ENCODE measurements at regions not wholly inside any gene's neighbourhood (a gene's known extent, or its start where the extent isn't known, plus 50 kb on each side); places are given as distances from the start of the nearest gene placed in this dataset.

DNA sequence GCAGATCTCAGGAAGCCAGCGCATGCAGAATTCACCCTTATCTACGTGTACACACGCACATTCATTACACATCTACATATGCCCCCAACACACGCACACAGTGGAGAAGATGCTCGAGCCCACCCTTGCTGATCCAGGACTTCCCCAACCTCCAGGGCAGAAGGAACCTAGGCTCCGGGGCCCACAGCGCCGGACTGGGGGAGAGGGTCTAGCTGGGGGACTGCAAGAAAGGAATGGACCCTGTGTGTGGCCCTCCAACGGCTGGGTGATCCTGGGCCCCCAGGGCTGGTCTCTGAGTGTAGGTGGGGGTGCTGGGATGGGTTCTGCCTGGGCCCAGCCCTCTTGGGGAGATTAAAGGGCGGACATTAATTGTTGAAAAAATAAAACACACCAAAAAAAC lies 128.1 kb upstream of the C14orf180 start:
- Mint-ChIP-seq H3K27ac (no peak overlapping the region), H3K9me3 (no peaks in the 10 kb centered on the region), H3K4me1 (no peaks in the 10 kb centered on the region), H3K36me3 (ENCODE audit: low read depth) (no peaks in the 10 kb centered on the region), H3K4me3 (no peak overlapping the region), H3K27me3 (peaks cover 53% of the 10 kb centered on the region)
- ChIA-PET POLR2A (no interaction called here), CTCF (no interaction called here)
- DNase-seq, result no peak

DNA sequence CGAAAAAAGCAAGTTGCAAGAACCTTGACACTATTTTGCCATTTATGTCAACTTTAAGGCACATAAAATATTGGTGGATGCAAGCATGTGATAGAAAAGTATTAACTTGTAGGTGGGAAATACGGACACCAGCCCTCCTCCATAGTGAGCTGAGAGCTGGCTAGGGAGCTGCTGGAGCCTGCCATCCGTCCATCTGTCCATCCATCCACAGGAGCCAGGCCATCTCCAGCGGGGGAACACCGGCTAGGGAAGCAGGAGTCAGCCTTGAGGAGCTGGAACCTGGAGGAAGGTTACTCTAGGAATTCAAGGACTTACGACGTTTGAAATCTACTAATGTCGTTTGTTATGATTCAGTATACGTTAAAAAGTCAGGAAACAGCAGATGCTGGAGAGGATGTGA lies 120.7 kb upstream of the C14orf180 start:
- H3K9me3 Mint-ChIP-seq, result no peaks in the 10 kb centered on the region
- peaks cover 61% of the 10 kb centered on the region for H3K27me3 Mint-ChIP-seq
- H3K4me1 Mint-ChIP-seq, result peaks cover 2% of the 10 kb centered on the region
- POLR2A ChIA-PET, result no interaction called here
- CTCF ChIA-PET, result no interaction called here
- no peak overlapping the region for H3K4me3 Mint-ChIP-seq
- no peak overlapping the region for H3K27ac Mint-ChIP-seq
- DNase-seq, result no peak
- no peaks in the 10 kb centered on the region for H3K36me3 Mint-ChIP-seq (ENCODE audit: low read depth)

DNA sequence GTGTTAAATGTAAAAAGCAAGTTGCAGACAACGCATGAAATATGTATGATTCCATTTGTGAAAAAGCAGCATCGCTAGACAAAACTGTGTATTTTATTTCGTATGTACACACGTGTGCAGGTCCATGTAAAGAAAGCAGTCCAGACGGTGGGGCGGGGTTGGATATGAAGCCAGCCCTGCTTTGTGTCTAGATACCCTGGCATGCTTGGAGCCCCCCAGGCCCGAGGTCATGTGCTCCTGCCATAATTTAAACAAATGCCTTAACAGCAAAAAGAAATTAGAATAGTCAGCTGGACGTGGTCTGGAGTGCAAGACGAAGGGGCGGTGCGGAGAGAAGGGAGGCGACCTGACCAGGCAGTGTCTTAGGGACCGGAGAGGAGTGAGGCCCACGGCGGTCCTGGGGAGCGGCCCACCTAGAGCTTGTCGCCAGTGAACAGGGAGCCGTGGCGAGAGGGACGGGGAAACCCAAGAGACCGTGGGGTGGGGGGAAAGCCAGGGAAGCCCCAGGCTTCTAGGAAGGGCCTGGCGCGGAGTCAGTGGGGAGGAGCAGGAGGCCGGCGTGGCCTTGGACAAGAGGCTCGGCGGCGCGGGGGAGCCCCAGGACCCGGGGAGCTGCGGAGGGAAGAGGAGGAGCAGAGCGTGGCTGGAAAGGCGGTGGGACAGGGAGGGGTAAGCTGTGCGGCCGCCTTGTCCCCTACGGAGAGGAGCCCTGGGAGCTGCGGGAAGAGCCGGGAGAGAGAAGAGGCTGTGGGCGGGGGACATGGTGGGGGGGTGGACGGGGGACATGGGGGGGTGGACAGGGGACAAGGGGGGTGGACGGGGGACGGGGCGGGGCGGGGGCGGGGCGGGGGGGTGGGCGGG lies 118.5 kb upstream of the C14orf180 start:
- peaks cover 2% of the 10 kb centered on the region for H3K4me1 Mint-ChIP-seq
- H3K27ac Mint-ChIP-seq, result no peak overlapping the region
- CTCF ChIA-PET, result interaction anchor here (0.6 kb wide), 1 partner anchor 216 kb away, joined by 3 read pairs; no protein-coding TSS in a partner anchor
- H3K27me3 Mint-ChIP-seq, result peaks cover 53% of the 10 kb centered on the region
- no peaks in the 10 kb centered on the region for H3K36me3 Mint-ChIP-seq (ENCODE audit: low read depth)
- no peak for DNase-seq
- H3K9me3 Mint-ChIP-seq, result no peaks in the 10 kb centered on the region
- POLR2A ChIA-PET, result no interaction called here
- no peak overlapping the region for H3K4me3 Mint-ChIP-seq

DNA sequence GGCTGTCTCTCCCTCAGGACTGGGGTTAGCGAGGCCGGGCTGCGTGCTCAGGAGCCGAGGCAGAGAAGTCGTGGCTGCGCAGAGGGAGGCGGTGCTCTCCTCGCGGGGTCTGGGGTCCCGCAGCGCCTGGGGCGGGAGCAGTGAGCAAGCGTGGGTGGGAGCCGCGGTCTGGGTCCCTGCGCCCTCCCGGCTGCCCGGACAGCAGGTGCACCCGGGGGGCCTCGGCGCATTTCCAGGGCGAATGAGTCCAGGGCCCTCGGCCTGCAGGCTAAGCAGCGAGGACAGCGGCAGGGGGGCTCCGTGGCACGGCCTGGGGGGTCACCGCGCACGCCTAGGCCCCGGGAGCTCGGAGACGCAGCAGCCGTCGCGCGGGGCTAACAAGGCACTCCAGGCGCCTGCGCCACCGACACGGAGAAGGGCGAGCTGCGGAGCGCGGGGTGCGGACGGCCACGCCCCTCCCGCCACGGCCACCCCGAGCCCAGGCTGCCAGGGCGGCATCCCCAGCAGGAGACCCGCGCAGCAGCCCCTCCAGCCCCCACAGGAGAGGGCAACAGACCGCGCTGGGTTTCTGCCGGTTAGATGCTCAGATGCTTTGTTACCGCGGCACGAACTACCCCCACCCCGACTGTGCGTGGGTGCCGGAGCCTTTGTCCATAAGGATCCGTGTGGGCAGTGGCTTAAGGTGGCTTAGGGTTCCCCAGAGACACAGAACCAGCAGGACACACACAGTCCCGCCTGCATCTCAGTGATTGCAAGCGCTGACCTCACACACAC lies 117.7 kb upstream of the C14orf180 start:
- DNase-seq, result no peak
- POLR2A ChIA-PET, result no interaction called here
- Mint-ChIP-seq H3K4me3 (no peak overlapping the region), H3K4me1 (peaks cover 2% of the 10 kb centered on the region), H3K27ac (no peak overlapping the region), H3K9me3 (no peaks in the 10 kb centered on the region), H3K27me3 (peaks cover 47% of the 10 kb centered on the region), H3K36me3 (ENCODE audit: low read depth) (no peaks in the 10 kb centered on the region)
- CTCF ChIA-PET, result no interaction called here

DNA sequence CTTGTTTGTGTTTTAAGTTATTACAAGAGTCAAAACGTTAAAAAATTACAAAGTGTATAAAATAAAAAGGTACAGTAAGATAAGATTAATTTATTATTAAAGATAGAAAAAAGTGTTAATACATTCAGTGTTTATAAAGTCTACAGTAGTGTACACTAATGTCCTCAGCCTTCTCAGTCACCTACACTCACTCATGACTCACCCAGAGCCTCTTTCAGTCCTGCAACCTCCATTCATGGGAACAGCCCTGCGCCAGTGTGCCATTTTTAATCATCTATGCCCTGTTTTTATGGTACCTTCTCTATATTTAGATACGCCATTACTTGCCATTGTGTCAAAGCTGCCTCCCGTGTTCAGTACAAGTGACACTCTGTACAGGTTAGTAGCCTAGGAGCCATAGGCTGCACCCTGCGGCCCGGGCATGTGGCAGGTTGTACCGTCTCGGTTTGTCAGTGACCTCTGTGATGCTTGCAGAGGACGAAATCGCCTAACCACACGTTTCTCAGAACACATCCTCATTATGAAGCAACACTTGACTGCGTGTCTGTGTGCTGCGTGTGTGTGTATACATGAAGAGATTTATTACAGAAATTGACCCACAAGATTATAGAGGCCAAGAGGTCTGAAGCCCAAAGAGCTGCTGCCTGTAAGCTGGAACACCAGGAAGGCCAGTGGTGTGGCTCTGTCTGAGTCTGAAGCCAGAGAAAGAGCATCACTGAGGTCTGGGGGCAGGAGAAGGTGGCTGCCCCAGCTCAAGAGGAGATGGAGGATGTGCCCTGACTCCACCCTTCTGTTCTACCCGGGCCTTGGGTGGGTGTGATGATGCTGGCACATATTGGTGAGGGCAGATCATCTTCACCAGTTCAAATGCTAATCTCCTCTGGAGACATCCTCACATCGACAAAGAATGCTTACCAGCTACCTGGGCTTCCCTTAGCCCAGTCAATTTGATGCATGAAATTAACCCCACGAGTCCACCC lies 116.6 kb upstream of the C14orf180 start:
- Mint-ChIP-seq H3K27me3 (peaks cover 48% of the 10 kb centered on the region), H3K27ac (no peak overlapping the region), H3K36me3 (ENCODE audit: low read depth) (no peaks in the 10 kb centered on the region), H3K4me1 (peaks cover 2% of the 10 kb centered on the region), H3K4me3 (no peak overlapping the region), H3K9me3 (no peaks in the 10 kb centered on the region)
- DNase-seq, result no peak
- ChIA-PET CTCF (no interaction called here), POLR2A (no interaction called here)

DNA sequence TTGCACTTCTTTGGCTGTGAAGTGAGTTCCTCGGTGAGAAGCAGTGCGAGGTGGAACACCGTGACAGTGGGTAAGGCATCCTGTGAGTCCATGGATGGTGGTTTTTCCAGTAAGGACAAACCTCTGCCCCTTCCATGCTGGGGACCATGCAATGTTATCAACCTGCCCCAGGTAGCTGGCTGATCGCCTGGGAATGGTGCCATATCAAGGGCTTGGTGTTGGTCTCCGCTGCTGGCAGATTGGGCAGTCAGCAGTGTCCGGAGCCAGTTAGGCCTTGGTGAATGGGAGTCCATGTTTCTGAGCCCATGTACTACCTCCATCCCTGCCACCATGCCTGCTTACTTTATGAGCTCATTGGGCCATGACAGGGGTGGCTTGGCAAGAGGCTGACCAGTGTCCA lies 114.7 kb upstream of the C14orf180 start:
- no peaks in the 10 kb centered on the region for H3K36me3 Mint-ChIP-seq (ENCODE audit: low read depth)
- no peak overlapping the region for H3K27ac Mint-ChIP-seq
- peaks cover 37% of the 10 kb centered on the region for H3K27me3 Mint-ChIP-seq
- H3K9me3 Mint-ChIP-seq, result no peaks in the 10 kb centered on the region
- CTCF ChIA-PET, result no interaction called here
- H3K4me3 Mint-ChIP-seq, result no peak overlapping the region
- H3K4me1 Mint-ChIP-seq, result peaks cover 2% of the 10 kb centered on the region
- POLR2A ChIA-PET, result no interaction called here
- DNase-seq, result no peak

DNA sequence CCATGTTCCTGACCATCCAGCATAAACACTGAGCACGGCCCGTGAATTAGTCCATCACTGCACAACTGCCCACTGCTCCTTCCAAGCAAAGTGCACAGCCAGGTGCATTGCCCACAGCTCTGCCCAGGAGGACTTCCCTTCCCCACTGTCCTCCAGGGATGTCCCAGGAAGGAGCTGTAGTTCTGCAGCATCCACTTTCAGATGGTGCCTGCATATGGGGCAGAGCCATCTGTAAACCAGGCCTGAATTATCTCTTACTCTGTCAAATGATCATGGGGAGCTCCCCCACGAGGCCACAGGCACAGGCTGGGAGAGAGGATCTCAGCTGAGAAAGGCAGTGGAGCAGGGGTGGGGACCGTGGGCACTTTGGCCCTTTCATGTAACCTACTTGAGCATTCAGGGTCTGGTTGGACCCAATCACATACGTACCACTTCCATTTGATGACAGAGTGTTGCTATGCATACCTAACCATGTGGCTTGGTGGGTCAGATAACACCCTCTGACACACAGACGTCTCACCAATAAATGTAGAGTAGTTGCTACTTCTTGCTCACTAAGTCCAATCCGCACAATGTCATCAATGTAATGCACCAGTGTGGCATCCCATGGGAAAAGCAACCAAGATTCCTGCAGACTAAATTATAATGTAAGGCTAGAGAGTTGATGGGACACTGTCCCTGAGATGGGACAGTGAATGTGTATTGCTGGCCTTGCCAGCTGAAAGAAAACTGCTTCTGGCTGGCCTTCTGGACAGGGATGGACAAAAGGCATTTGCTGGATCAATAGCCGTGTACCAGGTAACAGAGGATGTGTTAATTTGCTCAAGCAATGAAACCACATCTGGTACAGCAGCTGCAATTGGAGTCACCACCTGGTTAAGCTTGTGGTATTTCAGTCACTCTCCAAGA lies 113.8 kb upstream of the C14orf180 start:
- no peak for DNase-seq
- H3K36me3 Mint-ChIP-seq (ENCODE audit: low read depth), result no peaks in the 10 kb centered on the region
- peaks cover 29% of the 10 kb centered on the region for H3K27me3 Mint-ChIP-seq
- H3K9me3 Mint-ChIP-seq, result no peaks in the 10 kb centered on the region
- CTCF ChIA-PET, result no interaction called here
- no peak overlapping the region for H3K4me3 Mint-ChIP-seq
- POLR2A ChIA-PET, result no interaction called here
- H3K4me1 Mint-ChIP-seq, result peaks cover 2% of the 10 kb centered on the region
- H3K27ac Mint-ChIP-seq, result no peak overlapping the region

DNA sequence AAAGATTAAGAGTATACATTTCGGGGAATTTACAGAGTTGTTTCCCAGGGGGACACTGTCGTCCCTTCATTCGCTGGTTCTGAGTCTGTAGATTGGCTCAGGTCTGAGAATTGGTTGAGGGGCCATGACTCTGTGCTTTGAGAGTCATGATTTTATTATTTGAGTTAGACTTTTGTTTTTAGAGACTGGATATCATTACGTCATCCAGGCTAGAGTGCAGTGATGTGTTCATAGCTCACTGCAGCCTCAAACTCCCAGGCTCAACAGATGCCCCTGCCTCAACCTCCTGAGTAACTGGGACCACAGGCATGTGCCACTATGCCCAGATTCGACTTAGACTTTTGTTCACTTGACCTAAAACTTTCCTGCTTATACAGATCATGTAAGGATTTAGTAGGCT lies 112.3 kb upstream of the C14orf180 start:
- no peak overlapping the region for H3K27ac Mint-ChIP-seq
- H3K27me3 Mint-ChIP-seq, result peaks cover 22% of the 10 kb centered on the region
- CTCF ChIA-PET, result no interaction called here
- POLR2A ChIA-PET, result no interaction called here
- no peaks in the 10 kb centered on the region for H3K9me3 Mint-ChIP-seq
- no peaks in the 10 kb centered on the region for H3K4me1 Mint-ChIP-seq
- no peaks in the 10 kb centered on the region for H3K36me3 Mint-ChIP-seq (ENCODE audit: low read depth)
- no peak for DNase-seq
- H3K4me3 Mint-ChIP-seq, result no peak overlapping the region

DNA sequence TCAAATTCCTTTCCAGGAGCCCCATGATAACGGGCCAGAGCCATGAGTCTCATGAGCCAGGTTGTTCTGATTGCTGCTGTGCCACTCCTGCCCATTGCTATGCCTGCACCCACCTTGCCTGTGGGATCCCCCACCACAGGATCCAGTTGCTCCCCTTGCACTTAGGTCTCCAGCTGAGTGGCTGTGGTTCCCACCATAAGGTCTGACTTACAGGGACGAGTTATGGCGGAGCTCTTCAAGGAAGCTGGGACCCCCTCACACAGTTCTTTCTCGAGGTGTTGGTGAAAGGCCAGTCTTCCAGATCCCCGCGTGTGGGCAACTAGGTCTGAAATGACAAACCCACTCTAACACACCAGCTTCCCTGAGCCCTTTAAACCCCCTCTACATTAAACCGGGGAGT lies 111.9 kb upstream of the C14orf180 start:
- peaks cover 21% of the 10 kb centered on the region for H3K27me3 Mint-ChIP-seq
- ChIA-PET POLR2A (no interaction called here), CTCF (no interaction called here)
- H3K27ac Mint-ChIP-seq, result no peak overlapping the region
- no peaks in the 10 kb centered on the region for H3K9me3 Mint-ChIP-seq
- H3K4me1 Mint-ChIP-seq, result no peaks in the 10 kb centered on the region
- no peak for DNase-seq
- no peaks in the 10 kb centered on the region for H3K36me3 Mint-ChIP-seq (ENCODE audit: low read depth)
- no peak overlapping the region for H3K4me3 Mint-ChIP-seq

DNA sequence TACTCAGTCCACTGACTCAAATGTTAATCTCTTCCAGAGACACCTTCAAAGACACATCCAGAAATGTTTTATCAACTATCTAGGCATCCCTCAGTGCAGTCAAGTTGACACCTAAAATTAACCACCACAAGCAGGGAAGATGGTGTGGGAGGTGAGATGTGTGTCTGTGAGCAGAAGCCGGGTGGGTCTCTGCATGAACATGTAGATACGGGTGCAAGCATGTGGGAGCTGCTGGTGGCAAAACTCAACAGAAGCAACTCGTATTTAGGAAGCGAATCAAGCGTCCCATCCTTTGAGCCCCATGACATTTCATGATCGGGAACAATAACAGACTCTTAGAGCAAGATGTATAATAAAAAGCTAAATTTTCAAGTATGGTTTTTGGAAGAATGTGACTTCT lies 110.0 kb upstream of the C14orf180 start:
- Mint-ChIP-seq H3K27ac (no peak overlapping the region), H3K4me1 (no peaks in the 10 kb centered on the region), H3K9me3 (no peaks in the 10 kb centered on the region), H3K4me3 (no peak overlapping the region), H3K27me3 (peaks cover 7% of the 10 kb centered on the region), H3K36me3 (ENCODE audit: low read depth) (no peaks in the 10 kb centered on the region)
- no peak for DNase-seq
- ChIA-PET CTCF (no interaction called here), POLR2A (no interaction called here)

DNA sequence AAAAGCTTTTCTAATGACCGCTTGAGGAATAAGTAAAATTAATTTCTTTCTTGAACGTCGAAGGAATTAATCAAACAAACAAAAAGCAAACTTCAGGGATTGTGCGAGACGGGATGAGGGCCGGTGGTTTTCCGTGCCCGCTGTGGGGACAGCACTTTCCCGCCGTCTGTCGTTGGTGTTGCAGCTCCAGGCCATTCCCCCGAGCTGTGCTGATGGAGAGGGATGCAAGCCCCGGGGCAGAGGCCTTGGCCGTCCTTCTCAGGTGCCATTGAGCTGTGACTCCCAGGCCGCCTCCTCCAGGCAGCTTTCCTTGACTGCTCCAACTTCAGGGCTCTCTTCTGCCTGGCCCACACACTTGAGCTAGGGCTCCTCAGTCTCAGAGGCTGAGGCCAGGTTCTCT lies 109.0 kb upstream of the C14orf180 start:
- no peaks in the 10 kb centered on the region for H3K4me1 Mint-ChIP-seq
- POLR2A ChIA-PET, result no interaction called here
- H3K9me3 Mint-ChIP-seq, result no peaks in the 10 kb centered on the region
- no peaks in the 10 kb centered on the region for H3K36me3 Mint-ChIP-seq (ENCODE audit: low read depth)
- CTCF ChIA-PET, result no interaction called here
- no peak overlapping the region for H3K27ac Mint-ChIP-seq
- H3K4me3 Mint-ChIP-seq, result no peak overlapping the region
- peaks cover 4% of the 10 kb centered on the region for H3K27me3 Mint-ChIP-seq
- no peak for DNase-seq

DNA sequence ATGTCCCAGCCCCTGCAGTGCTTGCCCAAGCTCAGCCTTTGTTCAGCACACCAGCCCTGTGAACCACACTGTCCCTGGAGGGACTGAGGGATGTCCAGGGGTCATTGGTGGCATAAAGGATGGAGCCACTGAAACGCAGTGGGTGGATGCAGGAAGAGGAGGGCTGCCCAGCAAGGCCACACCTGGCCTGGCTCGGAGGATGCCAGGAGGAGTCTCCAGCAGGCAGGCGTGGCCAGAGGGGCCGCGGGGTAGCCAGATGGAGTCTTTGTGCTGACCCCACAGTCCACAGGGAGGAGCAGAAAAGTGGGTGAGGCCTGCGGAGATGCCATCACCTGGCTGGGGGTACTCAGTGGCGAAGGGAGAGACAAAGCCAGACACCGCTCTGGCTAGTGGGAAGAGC lies 108.5 kb upstream of the C14orf180 start:
- no peak for DNase-seq
- H3K27ac Mint-ChIP-seq, result no peak overlapping the region
- CTCF ChIA-PET, result no interaction called here
- H3K27me3 Mint-ChIP-seq, result peaks cover 4% of the 10 kb centered on the region
- H3K36me3 Mint-ChIP-seq (ENCODE audit: low read depth), result no peaks in the 10 kb centered on the region
- H3K4me1 Mint-ChIP-seq, result no peaks in the 10 kb centered on the region
- no peak overlapping the region for H3K4me3 Mint-ChIP-seq
- POLR2A ChIA-PET, result no interaction called here
- no peaks in the 10 kb centered on the region for H3K9me3 Mint-ChIP-seq

All from activated CD4-positive, alpha-beta memory T cell treated with anti-CD3 and anti-CD28 coated beads, Interleukin-2, amount 10 ng/mL, durations not matched to agents 7 days and 5 days (primary cell).